KBM-7 (cell line): ENCODE measurements at regions not wholly inside any gene's neighbourhood (a gene's known extent, or its start where the extent isn't known, plus 50 kb on each side); places are given as distances from the start of the nearest gene placed in this dataset.

ENCODE experiments used
- DNase-seq: peaks from one replicate; pipeline ENCODE4 v3.0.0-alpha.2; 2015
- in situ Hi-C: fragments of 300-500 bp; cut with MboI; formaldehyde crosslinking; loops from 2 replicates; pipeline ENCODE4 v1.14.3; 2020; ENCODE audit warnings: low sequenced_read_pairs, low pct_unique_long_range_greater_than_20kb, mixed read lengths

DNA sequence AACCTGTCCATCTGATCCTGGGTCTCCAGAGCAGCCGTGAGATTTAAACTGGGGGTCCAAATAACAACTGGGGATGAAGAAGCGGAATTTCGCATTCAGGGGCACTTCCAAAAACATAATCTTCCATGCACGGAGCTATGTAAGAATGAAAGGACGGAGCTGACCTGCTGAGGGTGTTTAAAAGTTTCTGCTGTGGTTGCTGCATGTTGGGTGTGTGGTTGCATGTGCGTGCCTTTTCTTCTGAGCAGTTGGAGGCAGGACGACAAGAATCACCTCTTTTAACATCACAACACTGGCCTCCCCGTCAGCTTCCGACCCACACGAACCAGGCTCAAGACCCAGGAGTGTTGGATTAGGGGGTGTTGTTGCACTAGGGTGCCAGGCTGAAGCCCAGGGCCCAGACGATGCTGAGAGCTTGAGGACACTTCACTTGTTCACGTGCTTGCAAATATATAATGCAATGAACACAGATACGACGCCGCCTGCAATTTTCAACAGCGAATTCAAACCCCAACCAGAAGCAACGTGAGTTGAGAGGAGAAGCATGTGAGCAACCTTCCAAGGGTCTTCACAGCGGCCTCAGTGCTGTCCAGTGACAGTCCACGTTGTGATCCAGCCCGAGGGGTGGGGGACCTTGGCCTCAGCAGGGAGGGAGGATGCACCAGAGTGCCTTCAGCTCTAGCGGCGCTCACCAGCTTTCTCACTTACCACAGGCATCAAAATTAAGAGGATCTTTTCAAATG, 76.0 kb upstream of the SALL3 start:
- in situ Hi-C loops: no loop called here
- DNase-seq: no peak

DNA sequence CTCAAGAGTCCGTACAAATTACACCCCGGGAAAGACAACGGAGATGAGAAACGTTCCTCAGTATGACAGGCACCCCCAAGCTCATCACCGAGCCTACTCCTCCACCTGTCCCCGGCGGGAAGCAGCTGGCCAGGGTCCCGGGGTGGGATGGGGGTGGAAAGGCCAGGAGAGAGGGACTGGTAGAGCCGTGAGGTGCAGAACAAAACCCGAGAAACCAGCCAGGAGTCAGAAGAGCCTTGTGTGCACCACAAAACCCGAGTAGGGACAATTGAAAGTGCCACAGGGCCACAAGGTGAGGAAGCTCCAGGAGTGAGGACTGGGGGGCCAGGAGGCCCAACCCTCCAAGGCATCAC, 75.5 kb upstream of the SALL3 start:
- in situ Hi-C loops: no loop called here
- no peak for DNase-seq

DNA sequence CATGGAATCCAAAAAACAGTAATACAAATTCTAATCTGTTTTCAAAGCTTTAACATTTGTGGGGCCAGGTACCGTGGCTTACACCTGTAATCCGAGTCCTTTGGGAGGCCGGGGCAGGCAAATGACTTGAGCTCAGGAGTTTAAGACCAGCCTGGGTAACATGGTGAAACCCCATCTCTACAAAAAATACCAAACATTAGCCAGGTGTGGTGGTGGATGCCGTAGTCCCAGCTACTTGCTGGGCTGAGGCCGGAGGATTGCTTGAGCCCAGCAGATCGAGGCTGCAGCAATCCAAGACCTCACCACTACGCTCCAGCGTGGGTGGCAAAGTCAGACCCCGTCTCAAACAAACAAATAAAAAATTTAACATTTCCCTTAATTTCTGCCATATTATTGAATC, 74.3 kb upstream of the SALL3 start:
- in situ Hi-C loops: no loop called here
- DNase-seq: no peak

DNA sequence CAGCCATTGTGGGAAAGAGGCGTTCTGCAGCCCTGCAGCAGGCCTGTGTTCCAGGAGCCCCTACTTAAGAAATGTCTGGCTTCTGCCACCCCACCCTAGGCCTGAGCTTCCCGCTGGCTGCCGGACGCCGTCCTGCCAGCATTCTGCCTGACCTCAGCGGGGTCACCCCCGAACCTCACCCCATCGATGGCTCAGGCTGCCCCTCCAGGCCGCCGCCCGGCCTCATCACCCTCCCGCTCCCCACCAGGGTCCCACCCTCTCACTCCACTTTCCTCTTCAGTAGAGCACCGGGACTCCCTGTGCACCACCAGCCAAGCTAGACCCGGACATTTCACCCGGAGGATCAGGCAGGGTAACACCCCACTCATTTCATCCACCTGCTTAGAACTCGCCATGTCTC, 73.6 kb upstream of the SALL3 start:
- in situ Hi-C loops: no loop called here
- no peak for DNase-seq

DNA sequence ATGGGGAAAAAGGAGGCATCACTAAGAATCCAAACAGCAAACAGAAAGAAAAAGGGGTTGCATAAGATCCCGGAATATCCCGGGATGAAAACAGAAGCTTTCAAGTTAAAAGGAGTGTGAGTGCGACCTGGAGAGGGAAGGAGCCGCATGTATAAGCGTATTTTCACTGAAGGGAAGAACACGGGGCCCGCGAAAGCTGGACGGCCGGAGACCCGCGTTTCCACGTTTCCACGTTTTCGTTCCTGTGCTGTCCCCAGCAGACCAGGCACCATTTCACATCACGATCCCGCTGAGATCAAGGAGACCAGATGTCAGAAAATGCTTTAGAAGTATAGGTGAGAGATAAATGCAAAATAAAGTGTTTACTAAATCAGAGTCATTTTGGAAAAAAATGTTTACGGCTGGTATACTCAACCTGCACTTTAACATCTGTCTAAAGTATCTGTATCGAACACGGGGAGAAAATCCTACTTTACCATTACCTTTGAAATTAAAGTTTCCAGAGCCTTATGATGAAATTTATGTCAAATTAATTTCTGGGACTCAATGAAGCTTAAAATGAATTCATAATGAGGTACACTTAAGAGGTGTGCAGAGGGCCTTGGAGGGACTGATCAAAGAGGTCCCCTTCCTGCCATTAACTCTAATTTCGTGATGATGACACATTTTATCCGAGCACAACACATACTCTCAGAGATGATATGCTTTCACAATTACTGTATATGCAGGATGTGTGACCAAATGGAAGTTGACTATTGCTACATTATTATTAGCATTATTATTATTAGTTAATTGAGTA, 71.0 kb upstream of the SALL3 start:
- DNase-seq: no peak
- in situ Hi-C loops: no loop called here

DNA sequence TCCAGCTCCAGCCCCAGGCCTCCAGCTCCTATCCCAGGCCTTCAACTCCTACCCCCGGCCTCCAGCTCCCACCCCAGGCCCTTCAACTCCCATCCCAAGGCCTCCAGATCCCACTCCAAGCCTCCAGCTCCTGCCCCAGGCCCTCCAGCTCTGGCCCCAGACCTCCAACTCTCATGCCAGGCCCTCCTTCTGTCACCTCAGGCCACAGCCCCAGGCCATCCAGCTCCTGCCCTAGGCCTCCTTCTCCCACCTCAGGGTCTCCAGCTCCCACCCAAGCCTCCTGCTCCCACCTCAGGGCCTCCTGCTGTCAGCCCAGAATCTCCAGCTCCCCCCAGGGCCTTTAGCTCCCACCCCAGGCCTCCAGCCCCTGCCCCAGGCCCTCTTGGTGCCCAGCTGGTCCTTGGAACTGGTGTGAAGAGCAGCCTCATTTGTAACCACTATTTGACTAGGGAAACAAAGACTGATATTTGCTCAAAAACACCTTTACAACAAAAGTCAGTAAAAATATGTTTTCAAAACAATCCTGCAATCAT, 67.8 kb upstream of the SALL3 start:
- in situ Hi-C loops: no loop called here

DNA sequence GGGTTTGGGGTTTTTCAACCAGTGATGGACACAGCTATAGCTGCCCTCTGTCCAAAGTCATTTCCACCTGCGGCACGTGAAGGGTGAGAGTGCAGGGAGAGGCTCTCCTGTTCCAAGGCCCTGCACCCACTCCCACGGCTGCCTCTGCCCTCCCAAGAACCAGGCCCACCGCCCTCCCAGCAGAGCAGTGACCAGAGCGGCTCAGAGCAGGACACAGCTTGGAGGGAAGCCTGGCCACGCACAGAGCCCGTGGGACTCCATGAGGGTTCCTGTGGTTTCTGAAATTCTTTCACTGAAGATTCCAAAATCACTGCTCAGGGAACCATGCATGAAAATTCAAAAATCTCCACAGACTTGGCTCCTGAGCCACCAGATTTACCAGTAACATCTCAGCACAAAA, 67.3 kb upstream of the SALL3 start:
- no peak for DNase-seq
- in situ Hi-C loops: no loop called here

More for the DNA sequence above, 67.8 kb upstream of the SALL3 start:
- DNase-seq: no peak

DNA sequence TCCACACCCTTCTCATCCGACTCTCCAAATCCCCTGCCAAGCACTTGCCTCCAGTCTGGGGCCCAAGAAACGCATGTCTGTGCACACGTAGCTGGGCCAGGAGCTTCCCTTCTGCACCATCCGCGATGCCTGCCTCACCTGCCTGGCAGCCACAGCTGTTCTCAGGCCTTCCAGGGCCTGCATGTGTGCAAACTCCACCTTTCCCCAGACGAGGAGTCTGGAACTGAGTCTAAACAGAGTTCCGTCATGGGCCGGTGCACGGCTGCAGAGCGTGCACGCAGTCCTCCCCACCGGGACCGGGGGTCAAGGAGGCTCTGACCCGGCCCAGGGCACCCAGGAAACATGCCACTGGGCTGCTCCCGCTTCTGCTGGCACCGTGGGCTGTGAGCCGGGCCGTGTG, 66.8 kb upstream of the SALL3 start:
- DNase-seq: no peak
- in situ Hi-C loops: no loop called here

DNA sequence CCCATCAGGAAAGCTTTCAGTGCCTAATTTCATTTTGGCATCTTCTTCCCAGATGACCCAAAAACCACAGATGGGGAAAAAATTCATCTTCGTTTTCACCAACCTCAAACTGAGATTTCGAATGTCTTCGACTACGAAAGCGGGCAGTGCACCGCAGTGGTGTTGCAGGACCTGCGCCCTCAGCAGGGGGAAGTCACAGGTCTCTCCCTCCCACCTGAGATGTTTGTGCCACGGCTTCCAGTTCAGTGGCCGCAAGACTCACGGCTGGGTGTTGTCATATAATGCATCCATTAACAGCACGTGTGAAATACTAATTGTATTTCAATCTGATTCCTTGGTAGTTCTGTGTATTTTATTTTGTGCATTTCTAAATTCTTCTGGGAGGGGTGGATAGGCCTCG, 66.2 kb upstream of the SALL3 start:
- in situ Hi-C loops: no loop called here
- no peak for DNase-seq

DNA sequence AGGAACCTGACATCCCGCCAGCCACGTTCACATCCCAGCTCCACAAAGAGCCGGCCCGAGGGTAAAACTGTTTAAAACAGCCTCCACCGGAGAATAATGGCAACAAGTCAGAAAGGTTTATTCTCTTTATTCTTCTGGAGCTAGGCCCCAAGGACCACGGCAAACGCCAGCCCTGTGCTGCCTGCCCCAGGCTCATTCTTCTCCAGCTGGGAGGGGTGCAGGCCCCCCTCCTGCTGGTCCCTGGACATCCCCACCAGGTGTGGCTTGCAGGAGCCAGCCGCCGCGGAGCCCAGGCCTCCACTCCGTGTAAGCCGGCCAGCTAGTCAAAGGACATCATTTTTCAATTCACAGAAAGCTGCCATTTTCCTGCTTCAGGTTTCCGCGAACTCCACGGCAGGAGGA, 65.8 kb upstream of the SALL3 start:
- DNase-seq: no peak
- in situ Hi-C loops: no loop called here

DNA sequence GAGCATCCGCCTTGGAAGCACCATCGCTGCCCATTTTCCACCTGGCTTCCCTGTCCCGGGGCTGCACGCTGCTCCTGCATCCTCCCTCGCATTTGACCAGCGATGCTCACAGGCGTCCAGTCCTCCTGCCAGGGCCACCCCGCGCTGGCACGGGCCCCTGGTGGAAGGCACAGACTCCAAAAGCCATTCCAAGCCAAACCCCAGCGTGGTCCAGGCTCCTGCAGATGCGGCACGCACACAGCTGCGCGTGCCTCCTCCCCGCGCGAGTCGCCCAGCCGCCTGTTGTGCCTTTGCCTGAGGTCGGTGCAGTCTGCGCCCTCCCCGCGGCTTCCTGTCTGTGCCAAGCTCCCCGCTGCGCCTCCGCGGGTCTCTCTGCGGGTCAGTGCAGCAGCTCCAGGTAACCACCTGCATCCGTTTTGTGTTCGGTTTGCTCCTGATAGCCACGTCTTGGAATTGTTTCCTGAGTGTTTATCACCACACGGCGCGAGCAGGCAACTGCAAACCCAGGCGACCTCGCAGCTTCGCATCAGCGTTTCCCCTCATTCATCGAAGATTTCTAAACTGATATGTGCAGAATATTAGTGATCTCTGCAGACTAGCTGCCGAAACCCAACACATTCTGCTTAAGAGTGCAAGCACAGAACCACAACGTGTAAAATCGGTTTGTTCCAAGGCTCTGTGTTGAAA, 65.2 kb upstream of the SALL3 start:
- DNase-seq: no peak
- in situ Hi-C loops: no loop called here

DNA sequence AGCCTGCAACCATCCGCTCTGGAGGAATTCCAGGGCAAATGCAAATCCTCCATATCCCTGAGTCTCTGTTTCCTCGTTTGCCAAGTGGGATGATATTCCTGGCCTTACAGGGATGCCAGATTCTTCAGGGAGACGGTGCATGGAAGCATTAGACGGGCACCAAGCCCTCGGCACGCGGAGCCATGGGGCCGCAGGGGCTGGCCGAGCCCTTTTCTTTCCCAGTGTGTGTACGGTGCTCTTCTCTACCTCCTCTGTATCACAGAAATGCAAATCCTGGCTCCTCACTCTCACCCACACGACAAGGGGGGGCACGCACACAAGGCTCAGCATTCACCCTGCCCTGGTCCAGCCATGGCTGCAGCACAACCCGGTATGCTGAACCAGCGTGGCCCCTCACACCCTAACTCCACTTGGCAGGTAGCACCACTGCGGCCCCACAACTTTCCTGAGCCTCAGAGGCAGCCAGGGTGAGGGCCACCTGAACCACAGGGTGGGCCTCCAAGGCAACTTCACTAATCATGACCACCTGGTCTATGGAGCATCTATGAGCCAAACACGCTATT, 64.1 kb upstream of the SALL3 start:
- no peak for DNase-seq

DNA sequence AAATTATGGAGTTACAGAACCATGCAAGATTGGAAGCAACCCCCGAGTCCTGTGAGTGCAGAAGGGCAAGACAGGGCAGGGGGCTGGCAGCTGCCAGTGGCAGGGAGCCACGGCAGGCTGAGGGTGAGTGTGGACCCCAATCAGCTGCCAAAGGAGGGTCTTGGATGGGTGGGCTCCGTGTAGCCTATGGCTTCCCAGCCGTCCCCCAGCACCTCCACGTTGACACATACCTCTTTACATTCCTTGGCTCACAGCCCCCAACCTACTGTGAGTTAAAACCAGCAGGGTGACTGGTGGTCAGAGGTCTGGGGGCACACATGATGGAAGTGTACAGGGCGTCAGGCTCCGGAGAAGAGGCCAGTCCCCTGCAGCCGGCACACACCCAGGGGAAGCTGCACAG, 60.9 kb upstream of the SALL3 start:
- in situ Hi-C loops: no loop called here
- DNase-seq: no peak

More for the DNA sequence above, 64.1 kb upstream of the SALL3 start:
- in situ Hi-C loops: no loop called here

DNA sequence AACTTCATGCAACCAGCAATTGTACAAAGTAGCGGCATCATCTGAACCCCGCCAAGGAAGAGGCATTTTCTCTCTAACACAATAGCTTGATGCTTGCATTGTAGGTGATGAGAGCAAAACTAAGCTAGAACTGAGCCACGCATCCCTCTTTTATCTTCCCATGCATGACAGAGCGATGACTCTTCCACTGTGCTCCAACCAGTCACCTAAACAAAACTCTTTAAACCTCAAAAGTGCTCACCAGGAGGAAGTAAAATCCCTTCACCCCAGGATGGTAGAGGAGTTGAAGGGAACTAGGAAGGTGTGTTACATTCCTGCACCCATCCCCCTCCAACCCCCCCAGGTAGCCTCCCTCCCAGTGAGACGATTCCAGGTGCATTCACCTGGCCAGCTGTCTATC, 59.7 kb upstream of the SALL3 start:
- in situ Hi-C loops: no loop called here
- no peak for DNase-seq

DNA sequence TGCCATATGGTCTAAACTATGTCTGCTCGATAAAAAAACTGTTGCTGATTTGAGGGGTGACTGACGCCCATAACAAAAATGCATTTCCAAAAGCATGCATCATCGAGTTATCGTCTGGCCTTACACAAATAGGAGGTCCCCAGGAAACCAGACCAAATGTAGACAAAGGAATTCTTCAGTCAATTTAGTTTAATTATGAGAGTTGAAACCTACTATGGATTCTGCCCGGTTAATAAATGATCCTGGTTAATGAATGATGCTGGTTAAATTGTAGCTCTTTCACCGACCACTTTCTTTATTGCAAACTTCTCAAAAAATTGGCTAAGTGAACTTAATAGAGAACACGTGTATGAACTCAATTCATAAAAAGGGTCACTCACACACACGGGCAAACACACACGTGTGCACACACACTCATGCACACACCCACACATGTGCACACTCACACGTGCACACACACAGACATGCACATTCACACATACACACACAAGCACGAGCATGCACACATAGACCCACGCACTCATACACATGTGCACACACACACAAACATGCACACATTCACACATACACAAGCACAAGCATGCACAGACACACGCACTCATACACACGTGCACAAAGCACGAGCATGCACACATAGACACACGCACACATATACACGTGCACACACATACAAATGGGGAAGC, 59.0 kb upstream of the SALL3 start:
- in situ Hi-C loops: no loop called here
- no peak for DNase-seq

DNA sequence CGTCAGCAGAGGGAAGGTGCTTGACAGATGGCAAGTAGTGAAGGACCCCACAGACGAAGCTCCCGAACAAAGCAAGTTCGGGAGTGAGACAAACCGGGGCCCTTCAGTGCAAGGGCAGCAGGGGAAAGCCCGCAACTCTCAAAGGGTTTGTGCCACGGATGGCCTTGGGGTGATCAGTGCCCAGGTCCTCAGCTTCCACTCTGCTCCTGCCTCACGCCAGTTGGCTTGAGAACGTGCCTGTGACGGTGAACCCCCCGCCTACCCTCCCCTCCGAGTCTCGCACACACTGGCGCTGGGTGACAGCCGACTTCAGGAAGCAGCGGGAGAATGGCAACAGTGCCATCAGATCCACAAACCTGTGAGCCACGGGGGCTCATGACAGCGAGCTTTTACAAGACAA, 56.8 kb upstream of the SALL3 start:
- DNase-seq: no peak
- in situ Hi-C loops: no loop called here

DNA sequence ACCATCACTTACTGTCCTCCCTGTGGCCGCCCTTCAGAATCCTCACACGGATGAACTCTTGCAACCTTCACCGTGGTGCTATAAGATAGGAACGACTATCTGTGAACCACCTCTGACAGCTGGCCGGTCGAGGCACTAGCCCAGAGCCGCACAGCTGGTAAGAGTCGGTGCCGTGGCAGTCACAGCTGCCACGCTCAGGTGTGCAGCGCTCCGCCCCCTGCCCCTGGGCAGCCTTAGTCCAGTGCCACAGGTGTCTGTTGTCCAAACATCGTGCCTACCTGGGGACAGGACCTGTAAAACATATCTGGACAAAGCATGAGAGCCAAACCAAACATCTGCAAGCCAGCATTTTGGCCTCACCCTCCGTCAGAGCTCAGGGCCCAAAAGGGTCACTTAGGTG, 55.3 kb upstream of the SALL3 start:
- no peak for DNase-seq
- in situ Hi-C loops: no loop called here

DNA sequence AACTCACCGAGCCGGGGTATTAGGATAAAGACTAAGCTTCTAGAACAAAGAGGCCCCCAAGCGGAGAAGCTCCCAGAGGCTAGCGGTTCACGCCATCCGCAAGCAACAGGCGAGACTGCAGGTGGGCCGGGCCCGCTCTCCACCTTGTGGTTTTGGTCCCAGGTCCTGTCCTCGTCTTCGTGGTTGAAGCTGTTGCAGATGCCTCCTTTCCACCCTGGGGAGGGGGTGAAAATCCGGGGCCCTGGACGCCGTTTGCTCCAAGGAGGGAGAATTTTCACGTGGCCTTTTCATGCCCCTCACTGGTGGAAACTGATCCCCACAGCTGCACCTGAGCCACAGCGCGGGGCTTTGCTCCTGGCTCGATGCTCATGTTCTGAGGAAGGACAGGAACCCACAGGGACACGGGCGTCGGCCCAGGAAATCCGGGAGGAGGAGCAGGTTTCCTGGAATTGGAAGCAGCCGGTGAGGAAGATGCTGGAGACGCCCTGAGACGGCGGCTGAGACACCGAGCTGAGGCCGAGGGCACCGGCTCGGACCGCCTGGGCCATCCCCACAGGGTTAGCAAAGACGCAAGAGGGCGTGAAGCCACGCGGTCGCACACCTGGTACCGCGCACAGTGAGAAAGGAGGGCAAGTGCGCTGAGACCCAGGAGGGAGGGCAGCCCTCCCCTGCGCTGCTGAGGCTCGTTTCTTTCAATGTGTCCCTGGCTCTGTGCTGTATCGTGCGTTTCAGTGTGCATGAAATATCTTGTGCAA, 54.7 kb upstream of the SALL3 start:
- in situ Hi-C loops: no loop called here
- no peak for DNase-seq
